Stomach (tissue), 8 donors: ENCODE measurements at regions not wholly inside any gene's neighbourhood (a gene's known extent, or its start where the extent isn't known, plus 50 kb on each side); places are given as distances from the start of the nearest gene placed in this dataset.

ENCODE experiments used
- DNase-seq, 2 donors: peaks; one replicate each; pipeline versions ENCODE4 v3.0.0 to v3.0.0-alpha.2; 2013 to 2019
- H3K27ac ChIP-seq, 5 donors: fragments of 200-600 bp in 4 of 5; sonication (generic) in 4 of 5; one replicate each; pipeline ENCODE4 v1.5.1; 2013 to 2019; ENCODE audit warnings: mild to moderate bottlenecking in 1 of 5, moderate library complexity in 1 of 5
- H3K27me3 ChIP-seq, 3 donors: fragments of 200-600 bp; sonication (generic); one replicate each; pipeline ENCODE4 v1.5.1; 2017 to 2019; ENCODE audit warnings: mixed run types in 1 of 3
- H3K36me3 ChIP-seq, 4 donors: fragments of 200-600 bp; sonication (generic); 1 replicate in 3 of 4; 2 replicates in 1 of 4; pipeline ENCODE4 v1.5.1; 2016 to 2019
- H3K4me1 ChIP-seq, 4 donors: fragments of 200-600 bp; sonication (generic); one replicate each; pipeline ENCODE4 v1.5.1; 2016 to 2019
- H3K4me3 ChIP-seq, 4 donors: fragments of 200-600 bp; sonication (generic) in 3 of 4; one replicate each; pipeline ENCODE4 v1.5.1; 2016 to 2019; ENCODE audit warnings: mild to moderate bottlenecking in 1 of 4
- H3K9me3 ChIP-seq, 4 donors: fragments of 200-600 bp; sonication (generic); one replicate each; pipeline ENCODE4 v1.5.1; 2016 to 2019
- CTCF ChIP-seq, 7 experiments: fragments of 450-650 bp in 4 of 7; fragments of 200-600 bp in 3 of 7; sonication (generic) in 3 of 7; IDR thresholded peaks; one replicate each; pipeline ENCODE4 v1.5.1; 2016 to 2019; ENCODE audit warnings: antibody characterized with exemption in 7 of 7, control low read depth in 2 of 7, mild to moderate bottlenecking in 1 of 7
- EP300 ChIP-seq: sonication (generic); formaldehyde crosslinking; IDR thresholded peaks from one replicate; pipeline ENCODE4 v1.6.1; 2017; ENCODE audit warnings: antibody characterized with exemption
- POLR2A ChIP-seq, 4 donors: fragments of 450-650 bp; IDR thresholded peaks; one replicate each; pipeline ENCODE4 v1.6.1; 2016; ENCODE audit warnings: antibody characterized with exemption in 4 of 4, control low read depth in 2 of 4, mild to moderate bottlenecking in 1 of 4, moderate library complexity in 1 of 4
- POLR2AphosphoS5 ChIP-seq, 3 donors: sonication (generic); formaldehyde crosslinking; IDR thresholded peaks; one replicate each; pipeline ENCODE4 v1.6.1; 2016; ENCODE audit warnings: antibody characterized with exemption in 3 of 3
- WGBS, 5 donors: extraction: QIAGEN DNeasy Blood & Tissue Kit in 3 of 5; methylation state at CpG; one replicate each; pipeline versions ENCODE4 v1.1.5 to v1.1.7; 2013 to 2018; 5-methylcytosine and 5-hydroxymethylcytosine counted together
- intact Hi-C: fragments of 100-400 bp; cut with DNase I; formaldehyde crosslinking; loops from one replicate; pipeline ENCODE4 v1.15.1; 2023; ENCODE audit warnings: low total_unique reads
- donor health status: healthy with polysubstance abuse.
- donor health status: Bipolar disorder and iron deficiency.
- donor health status: healthy.

- intact Hi-C loops: no loop called here
- H3K4me3 ChIP-seq: no peak overlapping the region
- no peak for TF ChIP-seq CTCF (IDR thresholded peaks at IDR 0.05)
- peak in 1 of 3 donors; percentile 26 for TF ChIP-seq POLR2AphosphoS5 (IDR thresholded peaks at IDR 0.05)
- WGBS, 5 donors: 59 to 83% (median 74%) methylated on average over 3 of the region's 3 CpGs
- DNase-seq: peak in 1 of 2 donors; percentile 30
- H3K27ac ChIP-seq: peak overlapping the region in 2 of 5 donors; percentile 11 to 48
- H3K27me3 ChIP-seq: no peaks in the 10 kb centered on the region
- H3K9me3 ChIP-seq: no peaks in the 10 kb centered on the region
- peaks cover 7 to 48% (median 16%) of the 10 kb centered on the region in 4 donors for H3K4me1 ChIP-seq
- no peaks in the 10 kb centered on the region for H3K36me3 ChIP-seq
These were observed 242.5 kb upstream of the TBL1XR1 start for GRCh38 chr3:177439694-177440269.

- peak overlapping the region in 2 of 5 donors; percentile 11 to 48 for H3K27ac ChIP-seq
These were observed 243.3 kb upstream of the TBL1XR1 start for GRCh38 chr3:177440456-177441104.

GRCh38 chr3:177441276-177441812 lies 244.1 kb upstream of the TBL1XR1 start:
- Histone ChIP-seq H3K27me3 (no peaks in the 10 kb centered on the region), H3K9me3 (no peaks in the 10 kb centered on the region), H3K36me3 (no peaks in the 10 kb centered on the region), H3K4me3 (peak overlapping the region in 1 of 4 donors; percentile 10), H3K27ac (peak overlapping the region in 4 of 5 donors; percentile 60 to 78 (median 72)), H3K4me1 (peaks cover 7 to 63% (median 21%) of the 10 kb centered on the region in 4 donors)
- 80 to 98% (median 87%) methylated on average over 1 of the region's 1 CpG for WGBS, 5 donors
- no peak for TF ChIP-seq POLR2A (IDR thresholded peaks at IDR 0.05)
- no peak for TF ChIP-seq CTCF (IDR thresholded peaks at IDR 0.05)
- no peak for TF ChIP-seq EP300
- TF ChIP-seq POLR2AphosphoS5 (IDR thresholded peaks at IDR 0.05): no peak
- DNase-seq: no peak
- intact Hi-C loops: no loop called here

More at GRCh38 chr3:177440456-177441104, 243.3 kb upstream of the TBL1XR1 start:
- WGBS, 5 donors: 83 to 95% (median 89%) methylated on average over 8 of the region's 8 CpGs
- TF ChIP-seq EP300: no peak
- no peak for TF ChIP-seq POLR2AphosphoS5 (IDR thresholded peaks at IDR 0.05)
- TF ChIP-seq CTCF (IDR thresholded peaks at IDR 0.05): no peak
- TF ChIP-seq POLR2A (IDR thresholded peaks at IDR 0.05): no peak
- no peaks in the 10 kb centered on the region for H3K9me3 ChIP-seq
- H3K4me3 ChIP-seq: no peak overlapping the region
- intact Hi-C loops: no loop called here
- no peaks in the 10 kb centered on the region for H3K27me3 ChIP-seq
- H3K36me3 ChIP-seq: no peaks in the 10 kb centered on the region
- peaks cover 7 to 56% (median 19%) of the 10 kb centered on the region in 4 donors for H3K4me1 ChIP-seq
- DNase-seq: no peak

GRCh38 chr3:177441813-177442646 lies 244.7 kb upstream of the TBL1XR1 start:
- intact Hi-C loops: no loop called here
- no peaks in the 10 kb centered on the region for H3K9me3 ChIP-seq

More at GRCh38 chr3:177441813-177442646, 244.7 kb upstream of the TBL1XR1 start:
- peak in 1 of 2 donors; percentile 53 for DNase-seq
- Histone ChIP-seq H3K36me3 (no peaks in the 10 kb centered on the region), H3K4me3 (peak overlapping the region in 2 of 4 donors; percentile 7 to 10), H3K4me1 (peaks cover 7 to 67% (median 21%) of the 10 kb centered on the region in 4 donors), H3K27ac (peak overlapping the region; percentile 42 to 78 (median 68)), H3K27me3 (no peaks in the 10 kb centered on the region)
- TF ChIP-seq POLR2A (IDR thresholded peaks at IDR 0.05): no peak
- TF ChIP-seq EP300: no peak
- no peak for TF ChIP-seq CTCF (IDR thresholded peaks at IDR 0.05)
- TF ChIP-seq POLR2AphosphoS5 (IDR thresholded peaks at IDR 0.05): no peak
- 77 to 81% (median 79%) methylated on average over 12 of the region's 12 CpGs for WGBS, 5 donors
